A673 (cell line): ENCODE measurements at regions not wholly inside any gene's neighbourhood (a gene's known extent, or its start where the extent isn't known, plus 50 kb on each side); places are given as distances from the start of the nearest gene placed in this dataset.

Experiments
- CTCF ChIP-seq: fragments of 300-800, 200-600 bp; sonication (generic); conservative IDR thresholded peaks from 2 replicates; pipeline ENCODE4 v1.5.1; 2017; ENCODE audit warnings: low read depth, mild to moderate bottlenecking, antibody characterized with exemption, low read length, moderate library complexity, mixed read lengths
- EZH2 ChIP-seq: fragments of 200-600 bp; sonication (generic); IDR thresholded peaks from 2 replicates; pipeline ENCODE4 v1.6.1; 2017; ENCODE audit warnings: borderline replicate concordance, low read depth, mild to moderate bottlenecking, mixed read lengths, antibody characterized with exemption, low read length; ENCODE audit not compliant: poor library complexity, severe bottlenecking

GRCh38 chr2:238654479-238655197 is 193.2 kb upstream of the TWIST2 start:
- TF ChIP-seq CTCF (no peak), EZH2 (no peak)
